B cell (primary cell): ENCODE measurements at regions not wholly inside any gene's neighbourhood (a gene's known extent, or its start where the extent isn't known, plus 50 kb on each side); places are given as distances from the start of the nearest gene placed in this dataset.

Source experiments
- ATAC-seq: fragments of 200-7000 bp; cut with Tn5 transposase; one replicate; pipeline ENCODE4 v1.10.0; 2021; ENCODE audit warnings: low read depth, mild to moderate bottlenecking, moderate number of reproducible peaks, moderate library complexity
- CTCF ChIA-PET: fragments of 350-600 bp; sonication (Branson Sonifier 250); formaldehyde crosslinking; loops from one replicate; lab custom pipeline; 2021; ENCODE audit warnings: antibody characterized with exemption, inconsistent platforms; lab: Charles Lee
- POLR2A ChIA-PET: fragments of 350-600 bp; sonication (Branson Sonifier 250); formaldehyde crosslinking; loops from one replicate; lab custom pipeline; 2021; ENCODE audit warnings: antibody characterized with exemption; lab: Charles Lee
- DNase-seq: peaks from one replicate; pipeline ENCODE4 v3.0.0; 2013
- H2AFZ ChIP-seq: 2 replicates; pipeline ENCODE4 v1.6.1; 2012; ENCODE audit warnings: mild to moderate bottlenecking, low read depth, low read length; ENCODE audit not compliant: insufficient read depth, poor library complexity, severe bottlenecking
- H3K27ac ChIP-seq, 2 donors: 1 replicate in 1 of 2; 2 replicates in 1 of 2; pipeline ENCODE4 v1.5.1; 2012 to 2013; ENCODE audit warnings: low read length in 2 of 2, mild to moderate bottlenecking in 2 of 2, moderate library complexity in 1 of 2
- H3K27me3 ChIP-seq, 4 experiments: fragments of 200-600 bp in 1 of 4; sonication (generic) in 1 of 4; replicated peaks in 1 of 4; 1 replicate in 2 of 4; 2 replicates in 2 of 4; pipeline versions ENCODE4 v1.6.1 to v1.7.0; 2013 to 2016; ENCODE audit warnings: low read length in 3 of 4, mild to moderate bottlenecking in 2 of 4, mixed read lengths in 1 of 4, moderate library complexity in 1 of 4; ENCODE audit not compliant: insufficient read depth in 4 of 4, control insufficient read depth in 3 of 4; ENCODE audit errors: control extremely low read depth in 1 of 4
- H3K36me3 ChIP-seq, 2 experiments: replicated peaks in 1 of 2; 1 replicate in 1 of 2; 2 replicates in 1 of 2; pipeline versions ENCODE4 v1.6.1 to v1.7.1; 2013; ENCODE audit warnings: low read length in 1 of 2; ENCODE audit not compliant: insufficient read depth in 2 of 2, control insufficient read depth in 1 of 2; ENCODE audit errors: control extremely low read depth in 1 of 2, extremely low read depth in 1 of 2
- H3K4me1 ChIP-seq, 2 donors: fragments of 200-600 bp in 1 of 2; sonication (generic) in 1 of 2; 1 replicate in 1 of 2; 2 replicates in 1 of 2; pipeline versions ENCODE4 v1.5.1 to v1.6.1; 2013 to 2017; ENCODE audit warnings: low read length in 2 of 2; ENCODE audit not compliant: control insufficient read depth in 2 of 2, insufficient read depth in 2 of 2
- H3K4me2 ChIP-seq: replicated peaks from 2 replicates; pipeline ENCODE3; 2012; ENCODE audit warnings: mild to moderate bottlenecking, low read depth, low read length; ENCODE audit not compliant: poor library complexity, severe bottlenecking
- H3K4me3 ChIP-seq, 5 experiments: fragments of 200-600 bp in 1 of 5; sonication (generic) in 1 of 5; 1 replicate in 3 of 5; 2 replicates in 2 of 5; pipeline versions ENCODE4 v1.5.1 to v1.7.0; 2011 to 2016; ENCODE audit warnings: low read length in 4 of 5, mild to moderate bottlenecking in 4 of 5, low read depth in 2 of 5, control low read depth in 1 of 5, moderate library complexity in 1 of 5; ENCODE audit not compliant: insufficient read depth in 1 of 5; ENCODE audit errors: control extremely low read depth in 1 of 5, extremely low read depth in 1 of 5
- H3K79me2 ChIP-seq: fragments of 200-600 bp; sonication (generic); one replicate; pipeline ENCODE4 v1.6.0; 2016; ENCODE audit warnings: low read length; ENCODE audit not compliant: control insufficient read depth, insufficient read depth
- H3K9ac ChIP-seq: fragments of 200-600 bp; sonication (generic); 2 replicates; pipeline ENCODE4 v1.6.1; 2017; ENCODE audit warnings: mild to moderate bottlenecking, low read length, moderate library complexity
- H3K9me3 ChIP-seq, 3 donors: one replicate each; pipeline versions ENCODE4 v1.6.1 to v1.7.1; 2013; ENCODE audit warnings: low read length in 2 of 3; ENCODE audit not compliant: control insufficient read depth in 2 of 3, insufficient read depth in 1 of 3; ENCODE audit errors: control extremely low read depth in 1 of 3
- H4K20me1 ChIP-seq: 2 replicates; pipeline ENCODE4 v1.6.0; 2012; ENCODE audit warnings: mild to moderate bottlenecking, low read length; ENCODE audit not compliant: insufficient read depth, control insufficient read depth, poor library complexity, severe bottlenecking
- H3K27ac Mint-ChIP-seq: one replicate; pipeline ENCODE4 v1.8.0; 2021; ENCODE audit warnings: mixed read lengths
- H3K27me3 Mint-ChIP-seq: one replicate; pipeline ENCODE4 v1.8.0; 2021; ENCODE audit warnings: mixed read lengths
- H3K4me1 Mint-ChIP-seq: one replicate; pipeline ENCODE4 v1.8.0; 2021; ENCODE audit warnings: mixed read lengths
- H3K4me3 Mint-ChIP-seq: one replicate; pipeline ENCODE4 v1.8.0; 2021; ENCODE audit warnings: mixed read lengths
- H3K9me3 Mint-ChIP-seq: one replicate; pipeline ENCODE4 v1.8.0; 2022; ENCODE audit warnings: mixed read lengths; ENCODE audit not compliant: insufficient read depth
- EZH2 ChIP-seq: IDR thresholded peaks from 2 replicates; pipeline ENCODE4 v1.6.1; 2012; ENCODE audit warnings: borderline replicate concordance, low read depth, mild to moderate bottlenecking, moderate library complexity, low read length; ENCODE audit not compliant: insufficient read depth, poor library complexity, severe bottlenecking
- WGBS: methylation state at CpG from one replicate; pipeline ENCODE4 v1.1.5; 2013; ENCODE audit warnings: missing lambda C conversion rate; ENCODE audit not compliant: insufficient coverage; 5-methylcytosine and 5-hydroxymethylcytosine counted together
- intact Hi-C: fragments of 100-400 bp; cut with micrococcal nuclease; formaldehyde crosslinking; loops from one replicate; pipeline ENCODE4 v1.10.0; 2022
- TF ChIP-seq, protein P1 (sequence below): fragments of 200-600 bp; IDR thresholded peaks from one replicate; pipeline ENCODE4 v1.8.0; 2022; ENCODE audit warnings: antibody characterized with exemption, mild to moderate bottlenecking

DNA sequence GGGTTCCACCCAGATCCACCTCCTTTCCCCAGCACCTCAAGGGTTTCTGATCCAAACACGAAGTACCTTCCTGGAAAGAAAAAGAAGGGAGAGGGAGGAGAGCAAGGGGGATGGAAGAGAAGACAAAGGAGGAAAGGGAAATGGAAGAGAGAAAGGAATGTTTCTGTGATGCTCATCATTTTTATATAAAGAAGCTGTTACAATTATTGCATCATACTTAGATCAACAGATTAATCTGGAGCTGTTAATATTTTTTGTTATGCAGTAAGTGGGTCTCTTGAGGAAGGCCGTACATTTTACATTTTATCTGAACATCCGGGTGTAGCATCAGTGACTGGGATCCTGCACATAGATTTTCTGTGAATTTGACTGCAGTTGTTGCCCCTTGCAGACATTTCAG is 60.6 kb upstream of the NEDD4L start:
- no peak for ATAC-seq
- H3K27me3 ChIP-seq: peaks cover 0 to 3% (median 0%) of the 10 kb centered on the region in 4 experiments
- no peaks in the 10 kb centered on the region for H3K27me3 Mint-ChIP-seq
- H3K27ac Mint-ChIP-seq: no peak overlapping the region
- no peak for TF ChIP-seq EZH2
- TF ChIP-seq, protein P1, sequence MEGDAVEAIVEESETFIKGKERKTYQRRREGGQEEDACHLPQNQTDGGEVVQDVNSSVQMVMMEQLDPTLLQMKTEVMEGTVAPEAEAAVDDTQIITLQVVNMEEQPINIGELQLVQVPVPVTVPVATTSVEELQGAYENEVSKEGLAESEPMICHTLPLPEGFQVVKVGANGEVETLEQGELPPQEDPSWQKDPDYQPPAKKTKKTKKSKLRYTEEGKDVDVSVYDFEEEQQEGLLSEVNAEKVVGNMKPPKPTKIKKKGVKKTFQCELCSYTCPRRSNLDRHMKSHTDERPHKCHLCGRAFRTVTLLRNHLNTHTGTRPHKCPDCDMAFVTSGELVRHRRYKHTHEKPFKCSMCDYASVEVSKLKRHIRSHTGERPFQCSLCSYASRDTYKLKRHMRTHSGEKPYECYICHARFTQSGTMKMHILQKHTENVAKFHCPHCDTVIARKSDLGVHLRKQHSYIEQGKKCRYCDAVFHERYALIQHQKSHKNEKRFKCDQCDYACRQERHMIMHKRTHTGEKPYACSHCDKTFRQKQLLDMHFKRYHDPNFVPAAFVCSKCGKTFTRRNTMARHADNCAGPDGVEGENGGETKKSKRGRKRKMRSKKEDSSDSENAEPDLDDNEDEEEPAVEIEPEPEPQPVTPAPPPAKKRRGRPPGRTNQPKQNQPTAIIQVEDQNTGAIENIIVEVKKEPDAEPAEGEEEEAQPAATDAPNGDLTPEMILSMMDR: no peak
- no peaks in the 10 kb centered on the region for H4K20me1 ChIP-seq
- H3K4me1 ChIP-seq: peaks cover 0 to 4% of the 10 kb centered on the region in 2 donors
- no peak overlapping the region for H3K4me3 Mint-ChIP-seq
- intact Hi-C loops: no loop called here
- no peaks in the 10 kb centered on the region for H3K36me3 ChIP-seq
- H3K4me1 Mint-ChIP-seq: peaks cover 5% of the 10 kb centered on the region
- H3K27ac ChIP-seq: no peak overlapping the region
- H3K79me2 ChIP-seq: no peaks in the 10 kb centered on the region
- ChIA-PET CTCF (no interaction called here), POLR2A (no interaction called here)
- no peak overlapping the region for H3K4me2 ChIP-seq
- H3K9me3 Mint-ChIP-seq: no peaks in the 10 kb centered on the region
- H3K9me3 ChIP-seq: no peaks in the 10 kb centered on the region
- DNase-seq: no peak
- H3K4me3 ChIP-seq: no peak overlapping the region
- H3K9ac ChIP-seq: no peak overlapping the region
- no peak overlapping the region for H2AFZ ChIP-seq
- WGBS: 100% methylated on average over 2 of the region's 3 CpGs

DNA sequence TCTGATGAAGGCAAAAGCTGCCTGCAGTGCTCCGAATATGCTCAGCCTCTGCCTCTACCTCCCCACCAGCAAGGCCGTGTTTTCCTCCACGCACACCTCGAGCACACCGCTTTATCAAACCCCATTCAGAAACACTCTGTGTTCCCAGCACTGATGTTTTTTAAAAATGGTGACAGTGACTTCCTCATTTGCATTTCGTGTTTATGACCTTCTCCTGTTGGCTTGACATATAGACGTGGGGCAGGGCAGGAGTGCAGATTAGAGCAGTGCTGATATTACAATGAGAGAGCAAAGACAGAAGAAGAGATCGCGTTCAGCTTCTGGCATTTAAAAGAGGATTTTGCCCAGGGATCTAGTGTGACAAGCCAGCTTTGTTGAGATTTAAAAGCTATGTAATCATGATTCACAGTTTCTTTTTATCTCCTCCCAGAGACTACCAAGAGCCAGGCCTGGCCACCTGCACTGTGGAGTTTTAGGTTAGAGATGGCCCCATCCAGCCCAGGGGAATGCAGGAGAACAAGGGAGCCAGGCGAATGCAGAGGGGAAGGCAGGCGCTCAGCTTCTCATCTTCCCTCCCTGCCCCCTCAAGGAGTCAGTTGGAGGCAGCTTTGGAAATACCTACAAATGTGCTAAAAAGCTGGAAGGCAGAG is 61.5 kb upstream of the NEDD4L start:
- no peaks in the 10 kb centered on the region for H3K27me3 Mint-ChIP-seq
- no peak overlapping the region for H3K4me3 ChIP-seq
- no peaks in the 10 kb centered on the region for H3K9me3 Mint-ChIP-seq
- DNase-seq (no peak), ATAC-seq (no peak)
- H3K36me3 ChIP-seq: no peaks in the 10 kb centered on the region
- CTCF ChIA-PET: interaction anchor here (1.4 kb wide), 1 partner anchor 23 kb away, joined by 6 read pairs; no protein-coding TSS in a partner anchor
- H3K4me1 Mint-ChIP-seq: peaks cover 5% of the 10 kb centered on the region
- WGBS: 83% methylated on average over 11 of the region's 11 CpGs
- H3K4me1 ChIP-seq: peaks cover 0 to 4% of the 10 kb centered on the region in 2 donors
- no peak overlapping the region for H3K9ac ChIP-seq
- H2AFZ ChIP-seq: peak overlapping the region; percentile 39
- no peaks in the 10 kb centered on the region for H3K79me2 ChIP-seq
- no peak overlapping the region for H3K4me2 ChIP-seq
- no peaks in the 10 kb centered on the region for H4K20me1 ChIP-seq
- intact Hi-C loops: no loop called here
- no peak overlapping the region for H3K27ac Mint-ChIP-seq
- POLR2A ChIA-PET: no interaction called here
- H3K27me3 ChIP-seq: no peaks in the 10 kb centered on the region
- H3K9me3 ChIP-seq: no peaks in the 10 kb centered on the region
- no peak for TF ChIP-seq EZH2
- TF ChIP-seq, protein P1: no peak
- H3K27ac ChIP-seq: no peak overlapping the region
- H3K4me3 Mint-ChIP-seq: no peak overlapping the region
